Glutamatergic neuron (in vitro differentiated cells): ENCODE measurements at regions not wholly inside any gene's neighbourhood (a gene's known extent, or its start where the extent isn't known, plus 50 kb on each side); places are given as distances from the start of the nearest gene placed in this dataset.

Experiments used
- DNase-seq: peaks from one replicate; pipeline ENCODE4 v3.0.0; 2022
- H3K27ac Mint-ChIP-seq: one replicate; pipeline ENCODE4 v1.8.0; 2020; ENCODE audit warnings: mild to moderate bottlenecking, mixed read lengths, inconsistent platforms; ENCODE audit not compliant: unreplicated experiment
- H3K27me3 Mint-ChIP-seq: one replicate; pipeline ENCODE4 v1.8.0; 2020; ENCODE audit warnings: mild to moderate bottlenecking, moderate library complexity, mixed read lengths, inconsistent platforms; ENCODE audit not compliant: unreplicated experiment
- H3K36me3 Mint-ChIP-seq: one replicate; pipeline ENCODE4 v1.8.0; 2020; ENCODE audit warnings: mild to moderate bottlenecking, mixed read lengths, inconsistent platforms; ENCODE audit not compliant: unreplicated experiment
- H3K4me1 Mint-ChIP-seq: one replicate; pipeline ENCODE4 v1.8.0; 2020; ENCODE audit warnings: mild to moderate bottlenecking, low read depth, mixed read lengths, inconsistent platforms; ENCODE audit not compliant: unreplicated experiment
- H3K4me3 Mint-ChIP-seq: one replicate; pipeline ENCODE4 v1.8.0; 2020; ENCODE audit warnings: mild to moderate bottlenecking, mixed read lengths, inconsistent platforms; ENCODE audit not compliant: unreplicated experiment
- H3K9me3 Mint-ChIP-seq: one replicate; pipeline ENCODE4 v1.8.0; 2020; ENCODE audit warnings: mild to moderate bottlenecking, moderate library complexity, mixed read lengths, inconsistent platforms; ENCODE audit not compliant: unreplicated experiment
- TF ChIP-seq, protein P1 (sequence below): fragments of 200-600 bp; sonication (generic); IDR thresholded peaks from one replicate; pipeline ENCODE4 v1.5.0; 2021; ENCODE audit not compliant: partially characterized antibody, unreplicated experiment

- H3K36me3 Mint-ChIP-seq, result no peaks in the 10 kb centered on the region
- TF ChIP-seq, protein P1, sequence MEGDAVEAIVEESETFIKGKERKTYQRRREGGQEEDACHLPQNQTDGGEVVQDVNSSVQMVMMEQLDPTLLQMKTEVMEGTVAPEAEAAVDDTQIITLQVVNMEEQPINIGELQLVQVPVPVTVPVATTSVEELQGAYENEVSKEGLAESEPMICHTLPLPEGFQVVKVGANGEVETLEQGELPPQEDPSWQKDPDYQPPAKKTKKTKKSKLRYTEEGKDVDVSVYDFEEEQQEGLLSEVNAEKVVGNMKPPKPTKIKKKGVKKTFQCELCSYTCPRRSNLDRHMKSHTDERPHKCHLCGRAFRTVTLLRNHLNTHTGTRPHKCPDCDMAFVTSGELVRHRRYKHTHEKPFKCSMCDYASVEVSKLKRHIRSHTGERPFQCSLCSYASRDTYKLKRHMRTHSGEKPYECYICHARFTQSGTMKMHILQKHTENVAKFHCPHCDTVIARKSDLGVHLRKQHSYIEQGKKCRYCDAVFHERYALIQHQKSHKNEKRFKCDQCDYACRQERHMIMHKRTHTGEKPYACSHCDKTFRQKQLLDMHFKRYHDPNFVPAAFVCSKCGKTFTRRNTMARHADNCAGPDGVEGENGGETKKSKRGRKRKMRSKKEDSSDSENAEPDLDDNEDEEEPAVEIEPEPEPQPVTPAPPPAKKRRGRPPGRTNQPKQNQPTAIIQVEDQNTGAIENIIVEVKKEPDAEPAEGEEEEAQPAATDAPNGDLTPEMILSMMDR, result no peak
- no peak for DNase-seq
- no peaks in the 10 kb centered on the region for H3K4me1 Mint-ChIP-seq
- H3K27ac Mint-ChIP-seq, result no peak overlapping the region
- no peak overlapping the region for H3K4me3 Mint-ChIP-seq
- H3K9me3 Mint-ChIP-seq, result no peaks in the 10 kb centered on the region
- H3K27me3 Mint-ChIP-seq, result peaks cover 2% of the 10 kb centered on the region
These were observed 320.6 kb upstream of the NUDT12 start for GRCh38 chr5:103883143-103883542.

DNA sequence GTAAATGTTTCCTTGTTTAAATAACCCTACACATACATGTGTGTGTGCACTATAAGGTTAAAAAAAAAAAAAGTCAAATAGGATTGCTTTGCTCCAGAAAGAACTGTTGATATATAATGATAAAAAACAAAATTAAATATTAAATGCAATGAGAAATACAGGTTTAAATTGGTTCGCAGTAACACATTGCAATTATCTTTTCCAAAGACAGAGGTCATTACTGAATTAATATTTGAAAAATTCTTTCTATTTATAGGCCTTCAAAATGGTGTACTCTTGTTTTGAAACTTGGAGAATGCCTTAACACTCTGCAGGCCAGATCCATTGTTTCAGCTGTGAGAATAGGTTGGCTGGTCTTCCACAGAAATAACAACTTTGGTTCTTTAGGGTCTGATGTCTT lies 319.0 kb upstream of the NUDT12 start:
- peaks cover 2% of the 10 kb centered on the region for H3K27me3 Mint-ChIP-seq
- TF ChIP-seq, protein P1, result no peak

GRCh38 chr5:103867857-103868598 lies 305.4 kb upstream of the NUDT12 start:
- DNase-seq, result no peak
- H3K27me3 Mint-ChIP-seq, result no peaks in the 10 kb centered on the region
- no peak overlapping the region for H3K27ac Mint-ChIP-seq
- TF ChIP-seq, protein P1, result no peak
- no peaks in the 10 kb centered on the region for H3K36me3 Mint-ChIP-seq
- no peaks in the 10 kb centered on the region for H3K4me1 Mint-ChIP-seq
- no peaks in the 10 kb centered on the region for H3K9me3 Mint-ChIP-seq
- no peak overlapping the region for H3K4me3 Mint-ChIP-seq

More for the DNA sequence above, 319.0 kb upstream of the NUDT12 start:
- Mint-ChIP-seq H3K9me3 (no peaks in the 10 kb centered on the region), H3K27ac (no peak overlapping the region), H3K4me1 (no peaks in the 10 kb centered on the region), H3K36me3 (no peaks in the 10 kb centered on the region), H3K4me3 (no peak overlapping the region)
- no peak for DNase-seq

- TF ChIP-seq, protein P1, result no peak
These were observed 303.6 kb upstream of the NUDT12 start for GRCh38 chr5:103866169-103866568.

DNA sequence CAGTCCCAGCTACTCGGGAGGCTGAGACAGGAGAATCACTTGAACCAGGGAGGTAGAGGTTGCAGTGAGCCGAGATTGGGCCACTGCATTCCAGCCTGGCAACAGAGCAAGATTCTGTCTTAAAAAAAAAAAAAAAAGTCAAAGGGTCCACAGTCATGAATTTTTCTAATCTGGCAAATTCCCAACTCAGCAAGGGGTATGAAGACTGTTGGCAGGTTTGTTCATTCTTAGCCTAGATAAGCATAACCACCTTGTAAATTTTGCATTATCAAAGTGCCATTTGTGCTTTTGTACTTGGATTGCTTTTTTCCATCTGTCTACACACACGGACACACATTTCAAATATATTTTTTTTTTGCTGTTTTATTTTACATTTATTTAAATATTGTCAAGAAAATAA lies 299.8 kb upstream of the NUDT12 start:
- TF ChIP-seq, protein P1, result no peak
- Mint-ChIP-seq H3K4me1 (no peaks in the 10 kb centered on the region), H3K27me3 (peaks cover 1% of the 10 kb centered on the region)

More at GRCh38 chr5:103866169-103866568, 303.6 kb upstream of the NUDT12 start:
- H3K36me3 Mint-ChIP-seq, result no peaks in the 10 kb centered on the region
- H3K27me3 Mint-ChIP-seq, result no peaks in the 10 kb centered on the region
- H3K4me3 Mint-ChIP-seq, result no peak overlapping the region
- no peak for DNase-seq
- H3K27ac Mint-ChIP-seq, result no peak overlapping the region
- no peaks in the 10 kb centered on the region for H3K9me3 Mint-ChIP-seq
- no peaks in the 10 kb centered on the region for H3K4me1 Mint-ChIP-seq

More for the DNA sequence above, 299.8 kb upstream of the NUDT12 start:
- Mint-ChIP-seq H3K4me3 (no peak overlapping the region), H3K27ac (no peak overlapping the region), H3K36me3 (no peaks in the 10 kb centered on the region), H3K9me3 (no peaks in the 10 kb centered on the region)
- DNase-seq, result no peak
